Activated CD4-positive, CD25-positive, alpha-beta regulatory T cell treated with anti-CD3 and anti-CD28 coated beads, Interleukin-2, amount 50 U/mL, for 72 hours (primary cell): ENCODE measurements at regions not wholly inside any gene's neighbourhood (a gene's known extent, or its start where the extent isn't known, plus 50 kb on each side); places are given as distances from the start of the nearest gene placed in this dataset.
"Not testable (repeated sequence)": the region's sequence is repeated elsewhere in the genome, so short reads cannot be mapped to it uniquely, and the experiment has no call there.

Experiments
- DNase-seq: peaks from one replicate; pipeline ENCODE4 v3.0.0; 2021

DNA sequence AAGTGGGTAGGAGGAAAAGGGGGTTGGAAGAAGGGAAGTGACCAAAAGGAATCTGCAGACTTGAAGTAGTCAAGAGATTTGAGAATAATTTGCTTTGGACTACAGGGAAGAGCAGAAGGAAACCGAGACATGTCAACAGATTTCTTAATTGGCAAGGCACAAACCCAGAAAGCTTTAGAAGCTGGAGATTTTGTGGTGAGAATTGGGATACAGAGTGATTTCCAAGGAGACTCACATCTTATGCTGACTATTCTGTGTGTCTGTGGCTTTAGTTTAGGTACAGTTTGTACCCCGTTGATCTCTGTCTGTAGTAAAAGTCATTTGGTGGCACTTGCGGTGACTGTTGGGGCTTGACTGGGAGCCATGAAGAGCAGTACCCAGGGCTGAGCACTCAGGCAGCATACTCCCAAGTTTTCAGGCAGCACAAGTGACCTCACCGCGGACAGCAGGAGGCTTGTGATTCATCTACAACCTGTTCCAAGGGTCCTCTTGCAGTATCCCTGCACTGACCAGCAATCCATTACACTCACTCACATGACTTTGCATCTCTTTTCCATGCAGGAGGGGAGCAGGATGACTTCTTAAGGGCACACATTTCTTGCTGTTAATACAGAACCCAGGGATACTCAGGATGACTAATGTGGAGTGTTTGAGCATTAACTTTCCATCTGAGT is 97.1 kb upstream of the TNP1 start:
- no peak for DNase-seq

- no peak for DNase-seq
Measured at GRCh38 chr2:216951171-216951570, 91.3 kb upstream of the TNP1 start.

DNA sequence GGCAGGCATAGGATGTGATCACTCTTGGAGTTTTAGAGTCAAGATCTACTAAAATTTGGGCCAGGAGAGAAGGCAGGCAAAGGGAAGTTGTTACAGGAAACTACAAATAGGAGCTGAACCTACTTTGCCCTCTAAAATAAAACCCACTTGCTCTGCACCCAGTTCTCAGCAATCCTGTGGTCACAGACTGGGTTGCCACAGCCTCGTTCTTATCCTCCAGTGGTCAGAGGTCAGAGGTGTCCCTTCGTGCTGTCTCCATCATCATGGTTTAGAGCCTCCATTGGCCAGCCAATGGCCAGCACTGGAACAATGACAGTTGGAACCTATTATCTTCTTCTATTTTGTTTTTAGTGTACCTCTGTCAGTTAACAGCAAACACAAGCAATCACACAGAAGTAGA is 90.7 kb upstream of the TNP1 start:
- DNase-seq = no peak

DNA sequence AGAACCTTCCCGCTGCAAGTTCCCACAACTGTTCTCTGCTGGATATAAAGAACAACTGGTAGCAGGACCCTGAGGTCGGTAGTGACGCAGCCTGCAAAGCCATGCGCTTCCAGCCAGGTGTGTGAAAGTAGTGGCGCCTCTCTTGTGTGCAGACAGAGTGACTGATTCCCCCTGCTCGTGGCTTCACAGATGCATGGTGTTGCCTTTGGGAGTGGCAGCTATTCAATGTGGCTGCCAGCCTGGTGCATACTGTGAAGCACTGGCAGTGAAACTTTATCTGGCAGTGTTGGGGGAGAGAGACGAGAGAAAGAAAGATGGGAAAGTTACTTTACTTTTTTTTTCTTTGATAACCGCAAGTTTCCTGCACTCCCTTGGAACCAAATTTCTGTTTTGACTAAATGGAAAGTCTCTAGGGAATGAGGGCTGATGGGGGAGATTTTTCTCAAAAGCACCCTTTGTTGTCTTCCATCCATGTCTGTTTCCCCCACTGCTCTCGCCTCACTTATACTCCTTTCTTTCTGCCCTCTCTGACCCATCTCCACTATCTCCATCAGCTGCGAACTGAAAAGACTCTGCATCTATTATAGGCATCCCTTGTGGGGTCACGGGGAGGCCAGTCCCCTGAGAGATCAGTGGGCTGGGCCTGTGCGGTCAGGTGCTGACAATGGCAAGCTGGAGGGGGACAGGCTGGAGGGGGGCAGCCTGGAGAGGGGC is 90.0 kb upstream of the TNP1 start:
- no peak for DNase-seq

DNA sequence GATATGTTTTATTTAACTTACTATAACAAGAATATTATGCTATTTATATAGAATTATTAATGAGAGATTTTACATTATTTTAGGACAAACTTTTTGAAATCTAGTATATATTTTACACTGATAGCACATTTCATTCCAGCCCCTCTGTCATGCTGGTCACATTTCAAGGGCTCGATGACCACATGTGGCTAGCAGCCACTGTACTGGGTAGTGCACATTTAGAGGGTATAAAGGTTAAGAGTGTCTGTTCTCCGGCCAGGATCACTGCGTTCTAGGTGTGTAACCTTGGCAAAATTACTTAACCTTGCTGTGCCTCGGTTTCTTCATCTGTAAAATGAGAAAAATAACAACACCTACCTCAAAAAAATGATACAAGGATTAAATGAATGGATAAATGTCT is 87.2 kb upstream of the TNP1 start:
- no peak for DNase-seq

- DNase-seq = no peak
Measured at GRCh38 chr2:216944733-216945132, 84.9 kb upstream of the TNP1 start.

- DNase-seq = no peak
Measured at GRCh38 chr2:216943109-216943508, 83.2 kb upstream of the TNP1 start.

DNA sequence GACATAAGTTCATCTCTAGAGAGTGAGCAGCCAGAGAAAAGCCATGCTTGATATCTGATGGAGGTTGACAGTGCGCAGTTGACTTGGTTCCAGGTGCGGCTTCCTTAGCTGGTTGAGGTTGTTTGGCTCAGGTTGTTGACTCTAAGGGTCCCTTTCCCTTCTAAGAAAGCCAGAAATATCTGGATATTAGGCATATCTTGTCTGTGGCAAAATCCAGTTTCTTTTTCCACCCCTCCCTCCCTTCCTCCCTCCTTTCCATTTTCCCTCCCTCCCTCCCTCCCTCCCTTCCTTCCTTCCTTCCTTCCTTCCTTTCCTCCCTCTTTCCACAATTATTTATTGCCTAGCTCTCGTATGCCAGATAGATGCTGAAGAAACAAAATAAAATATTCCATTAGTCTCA is 82.6 kb upstream of the TNP1 start:
- DNase-seq = no peak

DNA sequence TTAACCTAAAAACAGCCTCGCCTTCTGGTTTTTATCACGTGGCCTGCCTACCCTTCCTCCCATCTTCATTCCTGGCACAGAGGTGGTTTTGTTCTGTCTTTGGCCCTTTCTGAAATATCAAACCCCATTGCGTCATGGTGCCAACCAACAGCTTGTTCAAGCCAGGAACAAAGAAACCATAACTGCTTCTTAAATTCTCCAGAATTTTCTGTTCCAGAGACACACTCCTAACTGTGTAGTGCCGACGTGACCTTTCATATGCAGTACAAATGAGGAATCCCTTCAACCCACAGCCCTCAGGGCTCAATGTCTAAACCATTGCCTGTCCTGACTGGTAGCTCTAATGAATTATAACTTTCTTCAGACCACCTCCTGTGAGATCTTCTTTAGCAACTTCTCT is 82.2 kb upstream of the TNP1 start:
- DNase-seq = no peak

- no peak for DNase-seq
Measured at GRCh38 chr2:216936954-216937357, 77.1 kb upstream of the TNP1 start.

GRCh38 chr2:216934623-216935022 is 74.8 kb upstream of the TNP1 start:
- no peak for DNase-seq

DNA sequence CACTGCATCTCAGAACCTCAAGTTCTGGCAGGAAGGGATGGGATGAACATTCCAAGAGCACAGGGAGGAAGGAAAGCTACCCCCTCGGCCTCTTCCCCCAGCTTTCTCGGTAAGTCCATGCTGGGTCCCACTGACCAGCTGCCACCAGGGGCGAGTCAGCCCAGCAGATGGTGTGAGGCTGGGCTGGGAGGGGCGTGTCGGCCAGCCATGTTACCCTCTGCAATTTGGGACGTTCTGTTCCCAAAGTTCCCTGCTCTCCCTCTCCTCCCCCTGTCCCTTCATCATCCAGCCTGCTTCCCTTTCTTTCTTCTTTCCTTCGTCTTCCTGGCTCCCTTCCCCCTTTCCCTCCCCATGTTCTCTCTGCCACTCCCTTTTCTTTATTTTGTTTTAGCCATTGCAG is 74.3 kb upstream of the TNP1 start:
- no peak for DNase-seq

GRCh38 chr2:216932863-216933548 is 73.1 kb upstream of the TNP1 start:
- no peak for DNase-seq

GRCh38 chr2:216932113-216932862 is 72.4 kb upstream of the TNP1 start:
- DNase-seq = no peak

- no peak for DNase-seq
Measured at GRCh38 chr2:216930716-216931115, 70.9 kb upstream of the TNP1 start.

DNA sequence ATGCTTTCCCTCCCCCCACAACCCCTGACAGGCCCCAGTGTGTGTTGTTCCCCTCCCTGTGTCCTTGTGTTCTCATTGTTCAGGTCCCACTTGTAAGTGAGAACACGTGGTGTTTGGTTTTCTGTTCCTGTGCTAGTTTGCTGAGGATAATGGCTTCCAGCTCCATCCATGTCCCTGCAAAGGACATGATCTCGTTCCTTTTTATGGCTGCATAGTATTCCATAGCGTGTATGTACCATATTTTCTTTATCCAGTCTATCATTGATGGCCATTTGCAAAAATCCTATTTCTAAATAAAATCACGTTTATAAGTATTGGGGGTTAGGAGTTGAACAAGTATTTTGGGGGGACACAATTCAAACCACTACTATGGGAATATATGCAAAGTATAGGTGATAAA is 69.5 kb upstream of the TNP1 start:
- not testable (repeated sequence) for DNase-seq

GRCh38 chr2:216927163-216927562 is 67.3 kb upstream of the TNP1 start:
- no peak for DNase-seq

- no peak for DNase-seq
Measured at GRCh38 chr2:216925636-216926366, 65.9 kb upstream of the TNP1 start.

GRCh38 chr2:216925006-216925405 is 65.1 kb upstream of the TNP1 start:
- DNase-seq = no peak

GRCh38 chr2:216923706-216924105 is 63.8 kb upstream of the TNP1 start:
- DNase-seq = no peak

- no peak for DNase-seq
Measured at GRCh38 chr2:216922175-216922780, 62.4 kb upstream of the TNP1 start.

DNA sequence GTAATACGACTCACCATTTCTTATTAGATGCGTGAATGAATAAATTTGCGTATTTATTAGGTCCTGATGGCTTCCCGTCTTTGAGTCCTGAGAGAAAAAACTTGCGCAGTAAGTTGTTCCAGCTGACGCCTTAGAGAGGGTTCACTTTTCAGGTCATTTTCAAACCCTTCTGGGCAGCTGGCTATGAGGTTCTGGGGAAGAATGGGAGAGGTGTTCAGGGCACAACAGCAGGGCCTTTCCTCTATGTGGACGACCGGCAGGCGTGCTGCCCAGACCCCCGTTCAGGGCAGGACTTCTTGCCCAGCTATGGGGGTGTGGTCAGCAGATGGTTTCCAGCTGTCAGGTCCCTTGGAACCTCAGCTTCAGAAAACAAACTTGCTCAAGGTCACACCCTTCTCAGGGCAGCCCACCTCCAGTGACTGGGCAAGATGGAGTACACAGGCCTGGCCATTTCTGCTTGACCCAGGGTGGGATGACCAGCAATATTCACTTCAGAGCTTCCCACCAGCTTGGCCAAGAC is 61.1 kb upstream of the TNP1 start:
- DNase-seq = no peak
